GM19324 (cell line): ENCODE measurements at regions not wholly inside any gene's neighbourhood (a gene's known extent, or its start where the extent isn't known, plus 50 kb on each side); places are given as distances from the start of the nearest gene placed in this dataset.

Source experiments
- ATAC-seq: cut with Tn5 transposase; IDR thresholded peaks from one replicate; pipeline ENCODE4 v1.9.1; 2021; ENCODE audit warnings: mild to moderate bottlenecking, moderate library complexity; ENCODE audit not compliant: unreplicated experiment, low FRiP score

GRCh38 chr7:130894909-130895750, 161.1 kb upstream of the KLF14 start:
- ATAC-seq: no peak

GRCh38 chr7:130896051-130896881, 162.3 kb upstream of the KLF14 start:
- ATAC-seq: no peak

- ATAC-seq: no peak
These were observed 163.0 kb upstream of the KLF14 start for GRCh38 chr7:130896898-130897514.

- ATAC-seq: no peak
These were observed 163.8 kb upstream of the KLF14 start for GRCh38 chr7:130897515-130898419.

GRCh38 chr7:130899071-130899560, 165.1 kb upstream of the KLF14 start:
- no peak for ATAC-seq

- no peak for ATAC-seq
These were observed 165.8 kb upstream of the KLF14 start for GRCh38 chr7:130899638-130900401.

GRCh38 chr7:130900471-130901076, 166.6 kb upstream of the KLF14 start:
- no peak for ATAC-seq

- no peak for ATAC-seq
These were observed 167.3 kb upstream of the KLF14 start for GRCh38 chr7:130901209-130901783.

GRCh38 chr7:130902755-130903357, 168.8 kb upstream of the KLF14 start:
- ATAC-seq: no peak

GRCh38 chr7:130903358-130903974, 169.5 kb upstream of the KLF14 start:
- ATAC-seq: no peak

- no peak for ATAC-seq
These were observed 170.2 kb upstream of the KLF14 start for GRCh38 chr7:130904031-130904757.

GRCh38 chr7:130904792-130905191, 170.8 kb upstream of the KLF14 start:
- no peak for ATAC-seq

GRCh38 chr7:130906575-130906974, 172.6 kb upstream of the KLF14 start:
- no peak for ATAC-seq

GRCh38 chr7:130907439-130907838, 173.4 kb upstream of the KLF14 start:
- no peak for ATAC-seq

- ATAC-seq: no peak
These were observed 174.5 kb upstream of the KLF14 start for GRCh38 chr7:130908345-130909160.

GRCh38 chr7:130909161-130909836, 175.3 kb upstream of the KLF14 start:
- no peak for ATAC-seq
